Tibial nerve (tissue), 3 donors: ENCODE measurements at regions not wholly inside any gene's neighbourhood (a gene's known extent, or its start where the extent isn't known, plus 50 kb on each side); places are given as distances from the start of the nearest gene placed in this dataset.

Experiments
- POLR2A ChIP-seq, 2 donors: fragments of 450-650 bp; IDR thresholded peaks; one replicate each; pipeline ENCODE4 v1.6.1; 2017; ENCODE audit warnings: antibody characterized with exemption in 2 of 2, mild to moderate bottlenecking in 2 of 2, moderate library complexity in 2 of 2
- TF ChIP-seq, protein P1 (sequence below), 5 experiments: fragments of 200-600 bp in 3 of 5; fragments of 450-650 bp in 2 of 5; sonication (generic) in 3 of 5; IDR thresholded peaks; one replicate each; pipeline ENCODE4 v1.5.1; 2016 to 2019; ENCODE audit warnings: antibody characterized with exemption in 5 of 5, mild to moderate bottlenecking in 3 of 5, moderate library complexity in 2 of 5

DNA sequence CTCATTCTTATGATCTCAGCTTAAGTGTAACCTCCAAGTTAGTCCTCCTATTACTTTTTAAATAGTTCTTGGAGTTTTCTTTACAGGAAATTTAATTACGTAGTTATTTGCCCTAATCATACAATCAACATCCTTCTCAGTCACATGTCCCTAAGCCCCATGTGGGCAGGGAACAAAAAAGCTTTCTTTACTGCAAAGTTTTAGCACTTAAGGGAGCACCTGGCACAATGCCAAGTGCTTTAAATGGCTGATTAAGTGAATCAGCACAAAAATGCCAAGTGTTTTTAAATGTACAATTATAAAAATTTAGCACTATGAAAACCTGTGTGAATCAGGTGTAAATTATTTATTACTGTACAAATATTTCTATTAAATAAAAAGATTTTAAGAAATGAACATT lies 445.3 kb downstream of the C3orf38 start:
- TF ChIP-seq, protein P1, sequence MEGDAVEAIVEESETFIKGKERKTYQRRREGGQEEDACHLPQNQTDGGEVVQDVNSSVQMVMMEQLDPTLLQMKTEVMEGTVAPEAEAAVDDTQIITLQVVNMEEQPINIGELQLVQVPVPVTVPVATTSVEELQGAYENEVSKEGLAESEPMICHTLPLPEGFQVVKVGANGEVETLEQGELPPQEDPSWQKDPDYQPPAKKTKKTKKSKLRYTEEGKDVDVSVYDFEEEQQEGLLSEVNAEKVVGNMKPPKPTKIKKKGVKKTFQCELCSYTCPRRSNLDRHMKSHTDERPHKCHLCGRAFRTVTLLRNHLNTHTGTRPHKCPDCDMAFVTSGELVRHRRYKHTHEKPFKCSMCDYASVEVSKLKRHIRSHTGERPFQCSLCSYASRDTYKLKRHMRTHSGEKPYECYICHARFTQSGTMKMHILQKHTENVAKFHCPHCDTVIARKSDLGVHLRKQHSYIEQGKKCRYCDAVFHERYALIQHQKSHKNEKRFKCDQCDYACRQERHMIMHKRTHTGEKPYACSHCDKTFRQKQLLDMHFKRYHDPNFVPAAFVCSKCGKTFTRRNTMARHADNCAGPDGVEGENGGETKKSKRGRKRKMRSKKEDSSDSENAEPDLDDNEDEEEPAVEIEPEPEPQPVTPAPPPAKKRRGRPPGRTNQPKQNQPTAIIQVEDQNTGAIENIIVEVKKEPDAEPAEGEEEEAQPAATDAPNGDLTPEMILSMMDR (IDR thresholded peaks at IDR 0.05) = no peak
- TF ChIP-seq POLR2A (IDR thresholded peaks at IDR 0.05) = no peak
